ENCODE measurements at regions not wholly inside any gene's neighbourhood (a gene's known extent, or its start where the extent isn't known, plus 50 kb on each side); places are given as distances from the start of the nearest gene placed in this dataset.
"Not testable (repeated sequence)": the region's sequence is repeated elsewhere in the genome, so short reads cannot be mapped to it uniquely, and the experiment has no call there.

GRCh38 chr4:133266966-133267365 is 117.9 kb downstream of the PCDH10 start:
- not testable (repeated sequence) for TF ChIP-seq CTCF, POLR2A (IDR thresholded peaks at IDR 0.05)
